ENCODE measurements at regions not wholly inside any gene's neighbourhood (a gene's known extent, or its start where the extent isn't known, plus 50 kb on each side); places are given as distances from the start of the nearest gene placed in this dataset.

- TF ChIP-seq, protein P1, sequence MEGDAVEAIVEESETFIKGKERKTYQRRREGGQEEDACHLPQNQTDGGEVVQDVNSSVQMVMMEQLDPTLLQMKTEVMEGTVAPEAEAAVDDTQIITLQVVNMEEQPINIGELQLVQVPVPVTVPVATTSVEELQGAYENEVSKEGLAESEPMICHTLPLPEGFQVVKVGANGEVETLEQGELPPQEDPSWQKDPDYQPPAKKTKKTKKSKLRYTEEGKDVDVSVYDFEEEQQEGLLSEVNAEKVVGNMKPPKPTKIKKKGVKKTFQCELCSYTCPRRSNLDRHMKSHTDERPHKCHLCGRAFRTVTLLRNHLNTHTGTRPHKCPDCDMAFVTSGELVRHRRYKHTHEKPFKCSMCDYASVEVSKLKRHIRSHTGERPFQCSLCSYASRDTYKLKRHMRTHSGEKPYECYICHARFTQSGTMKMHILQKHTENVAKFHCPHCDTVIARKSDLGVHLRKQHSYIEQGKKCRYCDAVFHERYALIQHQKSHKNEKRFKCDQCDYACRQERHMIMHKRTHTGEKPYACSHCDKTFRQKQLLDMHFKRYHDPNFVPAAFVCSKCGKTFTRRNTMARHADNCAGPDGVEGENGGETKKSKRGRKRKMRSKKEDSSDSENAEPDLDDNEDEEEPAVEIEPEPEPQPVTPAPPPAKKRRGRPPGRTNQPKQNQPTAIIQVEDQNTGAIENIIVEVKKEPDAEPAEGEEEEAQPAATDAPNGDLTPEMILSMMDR (IDR thresholded peaks at IDR 0.05), result no peak
- no peak for TF ChIP-seq ZFX (IDR thresholded peaks at IDR 0.05; ENCODE audit: borderline replicate concordance)
These were observed 371.9 kb upstream of the PITX2 start for GRCh38 chr4:110994781-110995180.
